Tibial nerve (tissue), 4 donors: ENCODE measurements at regions not wholly inside any gene's neighbourhood (a gene's known extent, or its start where the extent isn't known, plus 50 kb on each side); places are given as distances from the start of the nearest gene placed in this dataset.
A peak's percentile ranks its signal among the peaks of the same experiment; 100 is the strongest.
"Not testable (repeated sequence)": the region's sequence is repeated elsewhere in the genome, so short reads cannot be mapped to it uniquely, and the experiment has no call there.

Experiments
- DNase-seq, 2 donors: peaks; one replicate each; pipeline ENCODE4 v3.0.0-alpha.2; 2019; ENCODE audit warnings: low spot score in 2 of 2
- H3K27ac ChIP-seq, 4 donors: fragments of 200-600 bp; sonication (generic) in 3 of 4; one replicate each; pipeline ENCODE4 v1.5.1; 2017 to 2019; ENCODE audit warnings: mild to moderate bottlenecking in 1 of 4
- H3K27me3 ChIP-seq, 2 donors: fragments of 200-600 bp; sonication (generic) in 1 of 2; one replicate each; pipeline versions ENCODE4 v1.5.1 to v1.6.0; 2017 to 2019
- H3K36me3 ChIP-seq, 3 donors: fragments of 200-600 bp; sonication (generic); one replicate each; pipeline ENCODE4 v1.5.1; 2018 to 2019
- H3K4me1 ChIP-seq, 4 donors: fragments of 200-600 bp; sonication (generic) in 3 of 4; one replicate each; pipeline ENCODE4 v1.5.1; 2017 to 2019
- H3K4me3 ChIP-seq, 4 donors: fragments of 200-600 bp; sonication (generic) in 3 of 4; one replicate each; pipeline ENCODE4 v1.5.1; 2017 to 2019; ENCODE audit warnings: mild to moderate bottlenecking in 1 of 4, moderate library complexity in 1 of 4
- H3K9me3 ChIP-seq, 4 donors: fragments of 200-600 bp; sonication (generic) in 3 of 4; one replicate each; pipeline ENCODE4 v1.5.1; 2017 to 2019
- EP300 ChIP-seq, 2 donors: sonication (generic); formaldehyde crosslinking; IDR thresholded peaks; one replicate each; pipeline ENCODE4 v1.6.1; 2017; ENCODE audit warnings: antibody characterized with exemption in 2 of 2, mild to moderate bottlenecking in 1 of 2
- POLR2A ChIP-seq, 2 donors: fragments of 450-650 bp; IDR thresholded peaks; one replicate each; pipeline ENCODE4 v1.6.1; 2017; ENCODE audit warnings: antibody characterized with exemption in 2 of 2, mild to moderate bottlenecking in 2 of 2, moderate library complexity in 2 of 2
- WGBS, 2 donors: methylation state at CpG; one replicate each; pipeline ENCODE4 v1.1.5; 2018; 5-methylcytosine and 5-hydroxymethylcytosine counted together
- TF ChIP-seq, protein P1 (sequence below), 5 experiments: fragments of 200-600 bp in 3 of 5; fragments of 450-650 bp in 2 of 5; sonication (generic) in 3 of 5; IDR thresholded peaks; one replicate each; pipeline ENCODE4 v1.5.1; 2016 to 2019; ENCODE audit warnings: antibody characterized with exemption in 5 of 5, mild to moderate bottlenecking in 3 of 5, moderate library complexity in 2 of 5

- Histone ChIP-seq H3K27ac (no peak overlapping the region), H3K4me1 (peaks cover 0 to 7% (median 0%) of the 10 kb centered on the region in 4 donors), H3K9me3 (no peaks in the 10 kb centered on the region), H3K36me3 (no peaks in the 10 kb centered on the region), H3K27me3 (no peaks in the 10 kb centered on the region), H3K4me3 (no peak overlapping the region)
- TF ChIP-seq EP300 (IDR thresholded peaks at IDR 0.05), result no peak
- DNase-seq, result no peak
- 58 to 67% methylated on average over 3 of the region's 3 CpGs for WGBS, 2 donors
Measured at GRCh38 chr2:144780983-144781382, 261.1 kb upstream of the ZEB2 start.

GRCh38 chr2:144776766-144777165 lies 256.8 kb upstream of the ZEB2 start:
- Histone ChIP-seq H3K4me1 (peaks cover 0 to 23% (median 0%) of the 10 kb centered on the region in 4 donors), H3K36me3 (no peaks in the 10 kb centered on the region), H3K9me3 (no peaks in the 10 kb centered on the region), H3K4me3 (no peak overlapping the region), H3K27me3 (no peaks in the 10 kb centered on the region), H3K27ac (peak overlapping the region in 2 of 4 donors; percentile 36 to 73)
- TF ChIP-seq, protein P1, sequence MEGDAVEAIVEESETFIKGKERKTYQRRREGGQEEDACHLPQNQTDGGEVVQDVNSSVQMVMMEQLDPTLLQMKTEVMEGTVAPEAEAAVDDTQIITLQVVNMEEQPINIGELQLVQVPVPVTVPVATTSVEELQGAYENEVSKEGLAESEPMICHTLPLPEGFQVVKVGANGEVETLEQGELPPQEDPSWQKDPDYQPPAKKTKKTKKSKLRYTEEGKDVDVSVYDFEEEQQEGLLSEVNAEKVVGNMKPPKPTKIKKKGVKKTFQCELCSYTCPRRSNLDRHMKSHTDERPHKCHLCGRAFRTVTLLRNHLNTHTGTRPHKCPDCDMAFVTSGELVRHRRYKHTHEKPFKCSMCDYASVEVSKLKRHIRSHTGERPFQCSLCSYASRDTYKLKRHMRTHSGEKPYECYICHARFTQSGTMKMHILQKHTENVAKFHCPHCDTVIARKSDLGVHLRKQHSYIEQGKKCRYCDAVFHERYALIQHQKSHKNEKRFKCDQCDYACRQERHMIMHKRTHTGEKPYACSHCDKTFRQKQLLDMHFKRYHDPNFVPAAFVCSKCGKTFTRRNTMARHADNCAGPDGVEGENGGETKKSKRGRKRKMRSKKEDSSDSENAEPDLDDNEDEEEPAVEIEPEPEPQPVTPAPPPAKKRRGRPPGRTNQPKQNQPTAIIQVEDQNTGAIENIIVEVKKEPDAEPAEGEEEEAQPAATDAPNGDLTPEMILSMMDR (IDR thresholded peaks at IDR 0.05), result no peak
- TF ChIP-seq POLR2A (IDR thresholded peaks at IDR 0.05), result no peak
- no peak for DNase-seq

DNA sequence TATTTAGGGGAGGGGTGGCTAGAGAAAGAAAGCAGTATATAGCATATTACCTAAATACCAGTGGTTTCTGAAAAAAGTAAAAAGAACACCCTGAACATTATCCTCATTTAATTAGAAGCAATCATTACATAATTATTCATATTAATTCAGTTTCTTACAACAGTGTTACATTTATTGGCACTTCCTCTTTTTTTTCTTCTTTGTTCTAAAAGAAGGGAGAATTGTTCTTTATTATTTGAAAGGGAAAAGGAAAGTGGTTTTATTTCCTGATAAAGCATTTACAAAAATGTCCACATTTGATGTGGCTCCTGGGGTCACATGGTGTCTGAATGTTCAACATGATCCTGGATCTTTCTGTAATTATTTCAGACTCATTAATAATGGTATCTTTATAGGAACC lies 254.9 kb upstream of the ZEB2 start:
- Histone ChIP-seq H3K4me3 (no peak overlapping the region), H3K9me3 (no peaks in the 10 kb centered on the region), H3K36me3 (no peaks in the 10 kb centered on the region), H3K4me1 (peaks cover 0 to 29% (median 0%) of the 10 kb centered on the region in 4 donors), H3K27me3 (no peaks in the 10 kb centered on the region), H3K27ac (peak overlapping the region in 3 of 4 donors; percentile 4 to 73 (median 36))
- TF ChIP-seq EP300 (IDR thresholded peaks at IDR 0.05) (no peak), POLR2A (IDR thresholded peaks at IDR 0.05) (no peak)
- TF ChIP-seq, protein P1 (IDR thresholded peaks at IDR 0.05), result no peak
- no peak for DNase-seq

DNA sequence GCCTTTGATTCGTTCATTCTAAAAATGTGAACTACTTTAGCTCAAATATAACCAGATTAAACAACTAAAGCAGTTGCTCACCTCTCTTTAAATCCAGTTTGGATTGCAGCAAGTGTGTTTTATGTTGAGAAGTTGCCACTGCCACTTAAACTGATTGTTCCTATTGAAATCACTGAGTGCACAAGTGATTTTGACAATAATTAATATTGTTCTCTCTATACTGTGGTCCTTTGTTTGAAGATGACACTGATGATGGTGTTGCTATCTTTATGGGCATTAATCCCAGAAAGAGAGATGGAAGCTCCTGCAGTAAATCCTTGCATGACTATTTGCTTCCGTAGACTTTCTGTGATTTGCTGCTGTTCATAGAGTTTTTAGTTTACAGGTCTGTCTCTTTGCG lies 251.4 kb upstream of the ZEB2 start:
- DNase-seq, result no peak
- TF ChIP-seq, protein P1 (IDR thresholded peaks at IDR 0.05), result no peak
- TF ChIP-seq POLR2A (IDR thresholded peaks at IDR 0.05) (no peak), EP300 (IDR thresholded peaks at IDR 0.05) (no peak)
- Histone ChIP-seq H3K36me3 (no peaks in the 10 kb centered on the region), H3K4me1 (peaks cover 0 to 30% (median 0%) of the 10 kb centered on the region in 4 donors), H3K9me3 (no peaks in the 10 kb centered on the region), H3K4me3 (peak overlapping the region in 1 of 4 donors; percentile 2), H3K27ac (peak overlapping the region in 2 of 4 donors; percentile 65), H3K27me3 (no peaks in the 10 kb centered on the region)
- WGBS, 2 donors, result 49 to 50% methylated on average over 3 of the region's 3 CpGs

DNA sequence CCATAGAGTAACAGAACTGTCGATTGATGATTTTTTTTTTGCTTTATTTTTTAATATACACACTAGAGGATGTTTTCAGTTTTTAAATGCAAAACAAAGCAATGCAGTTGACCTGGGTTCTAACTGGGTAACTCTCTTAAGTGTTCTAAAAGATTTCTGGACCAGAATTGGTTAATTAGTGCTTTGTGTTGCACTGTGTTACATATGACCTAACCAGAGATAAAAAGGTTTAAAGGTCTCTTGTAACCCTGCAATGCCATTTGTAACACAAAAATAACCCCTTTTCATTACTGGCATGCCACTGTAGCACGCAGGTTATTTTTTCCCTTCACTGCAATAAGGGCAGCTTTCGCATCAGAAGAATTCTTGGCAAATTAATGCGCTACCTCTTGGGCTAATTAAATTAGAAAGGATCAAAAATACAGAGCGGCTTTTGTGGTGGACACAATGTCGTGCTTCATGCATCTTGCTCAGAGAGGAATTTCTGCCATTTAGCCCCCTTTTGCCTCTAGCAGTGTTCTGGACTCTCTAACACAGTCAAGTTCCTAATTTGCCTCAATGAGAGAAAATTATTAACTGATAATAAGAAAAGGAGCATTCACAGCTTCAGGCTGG lies 250.8 kb upstream of the ZEB2 start:
- H3K4me1 ChIP-seq, result peaks cover 0 to 29% (median 0%) of the 10 kb centered on the region in 4 donors
- H3K9me3 ChIP-seq, result no peaks in the 10 kb centered on the region
- no peaks in the 10 kb centered on the region for H3K36me3 ChIP-seq
- H3K4me3 ChIP-seq, result peak overlapping the region in 1 of 4 donors; percentile 2
- 52 to 58% methylated on average over 6 of the region's 6 CpGs for WGBS, 2 donors
- H3K27me3 ChIP-seq, result no peaks in the 10 kb centered on the region
- DNase-seq, result no peak
- TF ChIP-seq POLR2A (IDR thresholded peaks at IDR 0.05) (no peak), EP300 (IDR thresholded peaks at IDR 0.05) (no peak)
- TF ChIP-seq, protein P1 (IDR thresholded peaks at IDR 0.05), result no peak
- H3K27ac ChIP-seq, result peak overlapping the region in 2 of 4 donors; percentile 65

DNA sequence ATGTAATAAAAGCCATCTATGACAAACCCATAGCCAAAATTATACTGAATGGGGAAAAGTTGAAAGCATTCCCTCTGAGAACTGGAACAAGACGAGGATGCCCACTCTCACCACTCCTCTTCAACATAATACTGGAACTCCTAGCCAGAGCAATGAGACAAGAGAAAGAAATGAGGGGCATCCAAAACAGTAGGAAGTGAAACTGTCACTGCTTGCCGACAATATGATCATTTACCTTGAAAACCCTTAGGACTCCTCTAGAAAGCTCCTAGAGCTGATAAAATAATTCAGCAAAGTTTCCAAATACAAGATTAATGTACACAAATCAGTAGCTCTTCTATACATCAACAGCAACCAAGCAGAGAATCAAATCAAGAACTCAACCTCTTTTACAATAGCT lies 241.0 kb upstream of the ZEB2 start:
- DNase-seq, H3K4me3 ChIP-seq, H3K4me1 ChIP-seq, H3K27me3 ChIP-seq, H3K36me3 ChIP-seq, H3K9me3 ChIP-seq, H3K27ac ChIP-seq: not testable (repeated sequence)
- WGBS, 2 donors, result 96 to 100% methylated on average over 2 of the region's 2 CpGs
